Glutamatergic neuron (in vitro differentiated cells): ENCODE measurements at regions not wholly inside any gene's neighbourhood (a gene's known extent, or its start where the extent isn't known, plus 50 kb on each side); places are given as distances from the start of the nearest gene placed in this dataset.

Source experiments
- DNase-seq: peaks from one replicate; pipeline ENCODE4 v3.0.0; 2022
- H3K27ac Mint-ChIP-seq: one replicate; pipeline ENCODE4 v1.8.0; 2020; ENCODE audit warnings: mild to moderate bottlenecking, mixed read lengths, inconsistent platforms; ENCODE audit not compliant: unreplicated experiment
- H3K27me3 Mint-ChIP-seq: one replicate; pipeline ENCODE4 v1.8.0; 2020; ENCODE audit warnings: mild to moderate bottlenecking, moderate library complexity, mixed read lengths, inconsistent platforms; ENCODE audit not compliant: unreplicated experiment
- H3K36me3 Mint-ChIP-seq: one replicate; pipeline ENCODE4 v1.8.0; 2020; ENCODE audit warnings: mild to moderate bottlenecking, mixed read lengths, inconsistent platforms; ENCODE audit not compliant: unreplicated experiment
- H3K4me1 Mint-ChIP-seq: one replicate; pipeline ENCODE4 v1.8.0; 2020; ENCODE audit warnings: mild to moderate bottlenecking, low read depth, mixed read lengths, inconsistent platforms; ENCODE audit not compliant: unreplicated experiment
- H3K4me3 Mint-ChIP-seq: one replicate; pipeline ENCODE4 v1.8.0; 2020; ENCODE audit warnings: mild to moderate bottlenecking, mixed read lengths, inconsistent platforms; ENCODE audit not compliant: unreplicated experiment
- H3K9me3 Mint-ChIP-seq: one replicate; pipeline ENCODE4 v1.8.0; 2020; ENCODE audit warnings: mild to moderate bottlenecking, moderate library complexity, mixed read lengths, inconsistent platforms; ENCODE audit not compliant: unreplicated experiment
- CTCF ChIP-seq: fragments of 200-600 bp; sonication (generic); IDR thresholded peaks from one replicate; pipeline ENCODE4 v1.5.0; 2021; ENCODE audit not compliant: partially characterized antibody, unreplicated experiment

DNA sequence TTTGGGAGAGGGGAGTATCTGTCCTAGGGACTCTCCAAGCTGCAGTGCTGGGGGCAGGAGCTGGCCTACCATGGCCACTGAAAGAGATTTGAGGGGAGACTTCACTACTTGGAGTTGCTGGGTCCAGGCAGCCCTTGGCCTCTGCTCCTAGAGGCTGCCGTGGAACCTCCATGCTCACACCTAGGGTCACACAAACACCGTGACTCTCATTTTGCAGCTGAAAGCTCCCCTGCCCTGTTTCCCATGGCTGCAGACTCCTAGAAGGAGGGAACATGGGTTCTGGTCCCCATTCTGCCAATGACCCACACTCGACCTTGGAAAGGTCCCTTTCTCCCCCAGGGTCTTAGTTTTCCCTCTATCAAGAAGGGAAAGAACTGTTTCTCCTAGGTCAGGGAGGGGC lies 147.1 kb upstream of the PPP1R26 start:
- no peak for TF ChIP-seq CTCF
- H3K36me3 Mint-ChIP-seq = no peaks in the 10 kb centered on the region
- H3K27ac Mint-ChIP-seq = peak overlapping the region; percentile 71
- peaks cover 6% of the 10 kb centered on the region for H3K9me3 Mint-ChIP-seq
- H3K4me1 Mint-ChIP-seq = peaks cover 17% of the 10 kb centered on the region
- no peak overlapping the region for H3K4me3 Mint-ChIP-seq
- no peak for DNase-seq
- H3K27me3 Mint-ChIP-seq = peaks cover 4% of the 10 kb centered on the region

DNA sequence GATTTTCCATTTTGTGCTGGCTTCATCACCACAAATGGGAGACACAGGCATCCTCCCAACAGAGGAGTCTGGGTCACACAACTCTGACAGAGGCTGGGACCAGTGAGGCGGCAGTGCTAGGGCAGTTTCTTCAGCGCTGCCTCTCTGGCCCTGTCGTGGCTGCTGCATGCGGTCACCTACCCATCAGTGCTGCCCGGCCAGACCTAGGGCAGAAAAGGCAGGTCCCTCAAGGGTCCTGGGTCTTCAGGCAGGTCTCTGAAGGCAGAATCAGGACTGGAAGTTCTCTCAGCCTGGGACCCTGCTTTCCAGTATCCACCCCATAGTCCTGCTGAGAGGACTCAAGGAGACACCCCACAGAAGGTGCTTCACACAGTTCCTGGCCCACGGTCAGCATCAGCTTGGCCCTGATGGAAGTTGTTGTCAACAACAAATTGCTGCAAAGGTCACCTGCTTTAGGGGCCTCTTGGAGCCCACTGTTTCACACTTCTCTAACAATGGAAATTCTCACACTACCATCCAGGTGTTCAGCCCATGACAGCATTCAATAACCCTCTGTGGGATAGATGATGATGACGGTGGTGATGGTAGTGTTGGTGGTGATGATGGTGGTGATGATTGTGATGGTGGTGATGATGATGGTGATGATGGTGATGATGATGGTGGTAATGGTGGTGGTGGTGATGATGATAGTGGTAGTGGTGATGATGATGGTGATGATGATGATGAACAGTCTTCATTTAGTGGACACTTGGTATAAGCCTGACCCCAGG lies 146.4 kb upstream of the PPP1R26 start:
- no peaks in the 10 kb centered on the region for H3K36me3 Mint-ChIP-seq
- peaks cover 5% of the 10 kb centered on the region for H3K27me3 Mint-ChIP-seq
- H3K4me3 Mint-ChIP-seq = no peak overlapping the region
- H3K4me1 Mint-ChIP-seq = peaks cover 17% of the 10 kb centered on the region
- no peak overlapping the region for H3K27ac Mint-ChIP-seq
- no peaks in the 10 kb centered on the region for H3K9me3 Mint-ChIP-seq
- TF ChIP-seq CTCF = no peak
- DNase-seq = no peak

DNA sequence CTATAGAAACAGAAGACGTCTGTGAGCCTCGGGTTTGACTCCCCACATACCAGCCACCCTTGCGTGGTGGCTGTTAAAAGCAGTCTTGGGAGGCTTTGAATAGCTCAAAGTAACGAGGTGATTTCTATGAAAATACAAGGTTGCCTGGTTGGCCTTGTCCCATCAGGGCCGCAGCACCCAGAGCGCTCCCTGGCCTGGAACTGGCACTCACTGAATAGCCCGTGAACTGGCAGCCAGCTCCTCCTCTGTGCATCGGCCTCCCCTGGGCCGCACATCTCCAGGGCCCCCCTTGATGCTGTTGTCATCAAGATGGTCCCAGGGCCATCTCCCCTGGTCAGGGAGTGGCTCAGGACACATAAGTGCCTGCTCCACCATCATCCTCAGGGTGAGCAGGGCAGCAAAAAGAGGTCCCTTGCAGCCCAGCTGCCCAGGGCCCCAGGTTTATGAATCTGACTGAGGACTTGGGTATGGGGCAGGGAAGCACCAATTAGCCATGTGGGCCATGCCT lies 144.6 kb upstream of the PPP1R26 start:
- Mint-ChIP-seq H3K36me3 (no peaks in the 10 kb centered on the region), H3K4me1 (peaks cover 23% of the 10 kb centered on the region), H3K4me3 (no peak overlapping the region), H3K27ac (no peak overlapping the region), H3K27me3 (peaks cover 5% of the 10 kb centered on the region), H3K9me3 (peaks cover 3% of the 10 kb centered on the region)
- no peak for DNase-seq
- no peak for TF ChIP-seq CTCF

- H3K27ac Mint-ChIP-seq = no peak overlapping the region
- no peak for DNase-seq
- peaks cover 5% of the 10 kb centered on the region for H3K27me3 Mint-ChIP-seq
- H3K4me3 Mint-ChIP-seq = no peak overlapping the region
- no peak for TF ChIP-seq CTCF
- peaks cover 27% of the 10 kb centered on the region for H3K4me1 Mint-ChIP-seq
- no peaks in the 10 kb centered on the region for H3K36me3 Mint-ChIP-seq
- peaks cover 7% of the 10 kb centered on the region for H3K9me3 Mint-ChIP-seq
Observed at GRCh38 chr9:135335691-135336181, 143.8 kb upstream of the PPP1R26 start.

DNA sequence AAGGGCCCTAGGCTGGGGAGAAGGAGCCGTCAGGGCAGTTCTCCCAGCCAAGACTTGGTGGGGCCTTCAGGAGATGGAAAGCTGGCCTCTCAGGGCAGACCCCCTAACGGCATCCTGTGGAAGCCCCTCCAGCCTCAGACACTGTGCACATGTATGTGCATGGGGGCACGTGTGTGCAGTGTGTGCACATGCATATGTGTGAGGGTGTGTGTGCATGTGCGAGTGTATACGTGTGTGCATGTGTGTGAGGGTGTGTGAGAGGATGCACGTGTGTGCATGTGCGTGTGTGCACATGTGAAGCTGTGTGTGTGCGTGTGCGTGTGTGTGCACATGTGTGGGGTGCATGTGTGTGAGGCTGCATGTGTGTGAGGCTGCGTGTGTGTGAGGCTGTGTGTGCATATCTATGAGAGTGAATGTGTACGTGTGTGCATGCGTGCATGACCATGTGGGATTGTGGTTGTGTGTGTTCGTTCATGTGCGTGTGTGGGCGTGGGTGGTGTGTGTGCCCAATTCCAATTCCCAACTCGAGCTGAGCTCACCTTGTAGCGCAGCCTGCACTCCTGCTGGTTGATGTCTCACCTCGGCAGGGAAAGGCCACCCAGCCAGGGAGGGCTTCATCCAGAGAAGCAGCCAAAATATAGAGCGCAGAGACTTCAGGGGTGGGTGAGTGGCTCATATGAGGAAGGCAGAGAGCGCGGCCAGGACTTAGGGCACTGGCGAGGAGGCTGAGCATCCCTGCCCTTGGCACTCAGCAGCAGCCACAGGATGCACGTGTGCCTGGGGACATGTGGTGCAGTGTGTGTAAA lies 142.7 kb upstream of the PPP1R26 start:
- H3K27me3 Mint-ChIP-seq = peaks cover 5% of the 10 kb centered on the region

More for the DNA sequence above, 142.7 kb upstream of the PPP1R26 start:
- no peak for TF ChIP-seq CTCF
- H3K4me1 Mint-ChIP-seq = peaks cover 23% of the 10 kb centered on the region
- H3K4me3 Mint-ChIP-seq = no peak overlapping the region
- H3K9me3 Mint-ChIP-seq = peaks cover 7% of the 10 kb centered on the region
- H3K36me3 Mint-ChIP-seq = no peaks in the 10 kb centered on the region
- DNase-seq = no peak
- peak overlapping the region; percentile 48 for H3K27ac Mint-ChIP-seq
